Mesothelial cell of epicardium (in vitro differentiated cells): ENCODE measurements at regions not wholly inside any gene's neighbourhood (a gene's known extent, or its start where the extent isn't known, plus 50 kb on each side); places are given as distances from the start of the nearest gene placed in this dataset.

ENCODE experiments used
- DNase-seq, 2 experiments: peaks; one replicate each; pipeline ENCODE4 v3.0.0; 2021; ENCODE audit warnings: low spot score in 2 of 2; ENCODE audit not compliant: unreplicated experiment in 2 of 2
- H3K27ac Mint-ChIP-seq: 2 replicates; pipeline ENCODE4 v1.8.0; 2021; ENCODE audit warnings: mixed read lengths
- H3K27me3 Mint-ChIP-seq: 2 replicates; pipeline ENCODE4 v1.8.0; 2021; ENCODE audit warnings: low read depth, mixed read lengths
- H3K36me3 Mint-ChIP-seq: 2 replicates; pipeline ENCODE4 v1.8.0; 2021; ENCODE audit warnings: mixed read lengths
- H3K4me1 Mint-ChIP-seq: 2 replicates; pipeline ENCODE4 v1.8.0; 2021; ENCODE audit warnings: mixed read lengths
- H3K4me3 Mint-ChIP-seq: 2 replicates; pipeline ENCODE4 v1.8.0; 2021; ENCODE audit warnings: mild to moderate bottlenecking, moderate library complexity, mixed read lengths
- H3K9me3 Mint-ChIP-seq: 2 replicates; pipeline ENCODE4 v1.8.0; 2021; ENCODE audit warnings: mixed read lengths
- CTCF ChIP-seq: fragments of 200-600 bp; sonication (generic); IDR thresholded peaks from one replicate; pipeline ENCODE4 v1.5.0; 2021; ENCODE audit warnings: antibody characterized with exemption; ENCODE audit not compliant: unreplicated experiment

GRCh38 chr9:79149585-79149984 lies 422.2 kb upstream of the TLE4 start:
- H3K4me3 Mint-ChIP-seq, result no peak overlapping the region
- H3K27ac Mint-ChIP-seq, result no peak overlapping the region
- H3K36me3 Mint-ChIP-seq, result no peaks in the 10 kb centered on the region
- no peak for TF ChIP-seq CTCF
- H3K4me1 Mint-ChIP-seq, result no peaks in the 10 kb centered on the region
- H3K27me3 Mint-ChIP-seq, result peaks cover 2% of the 10 kb centered on the region
- H3K9me3 Mint-ChIP-seq, result peaks cover 3% of the 10 kb centered on the region
- no peak for DNase-seq

GRCh38 chr9:79151791-79152190 lies 420.0 kb upstream of the TLE4 start:
- peaks cover 2% of the 10 kb centered on the region for H3K27me3 Mint-ChIP-seq
- H3K4me3 Mint-ChIP-seq, result no peak overlapping the region
- no peaks in the 10 kb centered on the region for H3K36me3 Mint-ChIP-seq
- no peak for DNase-seq
- no peak for TF ChIP-seq CTCF
- H3K9me3 Mint-ChIP-seq, result peaks cover 3% of the 10 kb centered on the region
- H3K27ac Mint-ChIP-seq, result no peak overlapping the region
- no peaks in the 10 kb centered on the region for H3K4me1 Mint-ChIP-seq

- H3K4me3 Mint-ChIP-seq, result no peak overlapping the region
These were observed 419.5 kb upstream of the TLE4 start for GRCh38 chr9:79152306-79152705.

GRCh38 chr9:79154806-79155205 lies 417.0 kb upstream of the TLE4 start:
- peaks cover 2% of the 10 kb centered on the region for H3K27me3 Mint-ChIP-seq
- no peaks in the 10 kb centered on the region for H3K4me1 Mint-ChIP-seq
- H3K27ac Mint-ChIP-seq, result no peak overlapping the region
- H3K36me3 Mint-ChIP-seq, result no peaks in the 10 kb centered on the region
- no peak overlapping the region for H3K4me3 Mint-ChIP-seq
- DNase-seq, result no peak
- peaks cover 3% of the 10 kb centered on the region for H3K9me3 Mint-ChIP-seq
- TF ChIP-seq CTCF, result no peak

More at GRCh38 chr9:79152306-79152705, 419.5 kb upstream of the TLE4 start:
- no peak overlapping the region for H3K27ac Mint-ChIP-seq
- no peaks in the 10 kb centered on the region for H3K4me1 Mint-ChIP-seq
- no peaks in the 10 kb centered on the region for H3K36me3 Mint-ChIP-seq
- H3K27me3 Mint-ChIP-seq, result peaks cover 2% of the 10 kb centered on the region
- no peak for TF ChIP-seq CTCF
- no peak for DNase-seq
- H3K9me3 Mint-ChIP-seq, result peaks cover 3% of the 10 kb centered on the region

- Mint-ChIP-seq H3K27ac (no peak overlapping the region), H3K27me3 (peaks cover 2% of the 10 kb centered on the region), H3K4me3 (no peak overlapping the region), H3K4me1 (no peaks in the 10 kb centered on the region), H3K9me3 (peaks cover 3% of the 10 kb centered on the region), H3K36me3 (no peaks in the 10 kb centered on the region)
- no peak for DNase-seq
- no peak for TF ChIP-seq CTCF
These were observed 416.5 kb upstream of the TLE4 start for GRCh38 chr9:79155308-79155707.

- Mint-ChIP-seq H3K36me3 (no peaks in the 10 kb centered on the region), H3K27ac (no peak overlapping the region), H3K4me3 (no peak overlapping the region), H3K27me3 (peaks cover 15% of the 10 kb centered on the region), H3K4me1 (peaks cover 28% of the 10 kb centered on the region), H3K9me3 (no peaks in the 10 kb centered on the region)
- TF ChIP-seq CTCF, result no peak
- DNase-seq, result no peak
These were observed 408.2 kb upstream of the TLE4 start for GRCh38 chr9:79163544-79163943.
